GM12874 (cell line): ENCODE measurements at regions not wholly inside any gene's neighbourhood (a gene's known extent, or its start where the extent isn't known, plus 50 kb on each side); places are given as distances from the start of the nearest gene placed in this dataset.

Experiments
- CTCF ChIP-seq: IDR thresholded peaks from 2 replicates; pipeline ENCODE4 v1.5.1; 2011; ENCODE audit warnings: low read depth, mild to moderate bottlenecking, control low read depth, low read length, moderate library complexity; ENCODE audit not compliant: insufficient read depth

DNA sequence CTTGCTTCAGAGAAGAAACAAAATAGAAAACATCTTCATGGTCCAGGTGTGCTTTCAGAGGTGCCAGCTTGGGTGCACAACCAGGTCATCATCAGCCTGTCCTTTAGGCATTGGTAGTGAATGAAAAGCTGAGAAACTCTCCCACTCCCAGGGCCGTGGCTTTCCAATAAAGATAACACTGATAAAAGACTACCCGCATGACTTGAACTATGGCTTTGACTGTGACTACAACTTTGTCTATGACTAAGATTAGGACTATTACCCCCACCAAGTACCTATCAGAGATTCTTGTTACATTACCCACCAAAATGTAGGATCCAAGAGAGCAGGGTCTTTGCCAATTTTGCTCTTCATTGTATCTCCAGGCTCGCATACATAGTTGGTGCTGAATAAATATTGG, 115.2 kb downstream of the EDEM1 start:
- TF ChIP-seq CTCF: no peak

DNA sequence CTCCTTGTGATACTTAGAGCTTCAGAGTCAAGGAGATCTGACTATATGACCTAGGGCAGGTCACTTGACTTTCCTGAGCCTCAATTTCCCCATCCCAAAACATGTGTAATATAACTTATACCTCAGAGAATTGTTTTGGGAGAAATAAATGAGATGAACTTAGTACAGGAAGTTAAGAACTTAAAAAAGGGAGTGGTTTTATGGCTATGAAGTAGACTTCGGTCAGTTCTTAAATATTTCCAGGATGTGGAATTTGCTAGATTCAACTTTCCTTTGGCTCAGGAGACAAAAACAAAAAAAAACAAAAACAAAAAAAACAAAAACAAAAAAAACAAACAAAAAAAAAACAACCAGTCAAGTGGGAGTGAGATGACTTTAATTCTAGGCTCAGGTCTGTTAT, 116.7 kb downstream of the EDEM1 start:
- TF ChIP-seq CTCF: no peak

DNA sequence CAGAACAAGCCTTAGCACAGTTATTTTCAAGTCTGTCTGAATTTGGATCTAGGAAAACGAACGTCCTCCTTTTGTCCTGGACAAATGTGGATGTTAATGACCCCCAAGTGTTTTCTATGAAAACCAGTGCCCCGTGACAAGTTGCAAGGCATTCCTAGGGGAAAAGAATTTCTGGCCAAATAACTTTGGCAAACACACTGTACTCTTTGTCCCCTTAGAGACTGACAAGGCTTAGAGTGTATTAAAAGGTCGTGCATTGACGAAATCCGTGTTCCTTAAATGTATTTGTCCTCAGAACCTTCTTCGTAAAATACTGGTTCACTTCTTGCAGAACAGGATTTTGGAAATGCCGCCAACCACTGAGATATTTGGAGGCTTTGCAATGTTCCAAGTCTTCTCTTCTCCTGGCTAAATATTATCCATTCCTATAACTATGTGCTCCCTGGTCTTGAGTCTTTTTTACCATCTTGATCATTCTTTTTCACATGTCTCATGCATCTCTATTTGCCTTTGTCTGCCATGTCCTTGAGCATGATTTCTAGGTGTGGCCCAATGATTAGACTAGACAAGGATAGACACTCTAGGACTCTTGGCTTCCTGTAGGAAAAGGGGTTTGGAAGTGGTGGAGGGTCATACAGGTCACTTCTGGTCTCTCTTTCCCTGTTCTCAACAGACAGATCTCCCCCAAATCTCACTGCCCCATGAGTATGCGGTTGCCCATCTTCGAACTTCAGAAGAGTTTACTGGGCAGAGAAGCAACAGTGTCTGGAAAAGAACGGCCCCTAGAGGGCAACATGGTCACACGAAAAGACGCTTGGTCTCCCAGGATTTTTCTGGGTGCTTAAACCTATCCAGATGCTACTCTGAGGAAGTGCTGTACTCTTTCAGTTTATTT, 117.5 kb downstream of the EDEM1 start:
- TF ChIP-seq CTCF: peak; percentile 67

DNA sequence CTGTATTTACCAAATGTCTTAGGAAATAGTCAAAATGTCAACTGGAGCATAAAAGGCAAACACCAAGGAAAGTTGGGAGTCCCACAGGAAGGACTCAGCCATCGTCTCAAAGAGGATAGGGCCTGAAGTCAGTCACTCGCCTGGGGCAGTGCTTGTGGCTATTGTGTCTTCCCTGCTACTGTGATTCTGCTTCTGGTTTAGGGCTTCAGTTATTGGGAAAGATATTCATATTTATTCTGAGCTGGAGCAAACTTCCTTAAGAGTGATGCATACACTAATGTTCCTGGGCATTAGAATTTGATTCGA, 118.1 kb downstream of the EDEM1 start:
- TF ChIP-seq CTCF: no peak

GRCh38 chr3:5309171-5309570, 121.7 kb downstream of the EDEM1 start:
- TF ChIP-seq CTCF: no peak

DNA sequence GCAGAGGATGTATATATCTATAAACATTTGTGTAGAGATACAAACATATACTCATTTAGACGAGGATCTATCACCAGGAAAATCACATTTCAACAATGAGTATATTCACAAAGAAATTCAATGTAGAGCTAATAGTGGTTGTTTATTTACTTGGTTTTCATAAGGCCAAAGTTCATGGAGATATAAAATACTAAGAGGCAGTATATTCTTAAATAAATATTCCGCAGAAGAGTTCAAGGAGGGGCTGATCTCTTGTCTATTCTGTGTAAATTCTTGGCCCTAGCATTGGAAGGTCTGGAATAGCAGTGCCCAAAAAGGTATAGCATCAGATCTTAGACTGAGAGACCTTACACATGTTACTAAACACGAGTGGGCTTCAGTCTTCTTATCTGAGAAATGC, 122.1 kb downstream of the EDEM1 start:
- no peak for TF ChIP-seq CTCF

DNA sequence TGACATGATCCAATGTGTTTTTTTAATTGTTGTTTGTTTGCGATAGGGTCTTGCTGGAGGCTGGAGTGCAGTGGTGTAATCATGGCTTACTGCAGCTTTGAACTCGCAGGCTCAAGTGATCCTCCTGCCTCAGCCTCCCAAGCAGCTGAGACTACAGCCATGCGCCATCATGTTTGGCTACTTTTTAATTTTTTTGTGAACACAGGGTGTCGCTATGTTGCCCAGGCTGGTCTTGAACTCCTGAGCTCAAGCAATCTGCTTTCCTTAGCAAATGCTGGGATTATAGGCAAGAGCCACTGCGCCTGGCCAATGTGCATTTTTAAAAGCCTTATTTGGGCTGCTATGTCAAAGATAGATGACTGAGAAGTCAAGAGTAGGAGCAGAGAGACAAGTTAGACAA, 123.0 kb downstream of the EDEM1 start:
- no peak for TF ChIP-seq CTCF
